Uterus (tissue), 3 donors: ENCODE measurements at regions not wholly inside any gene's neighbourhood (a gene's known extent, or its start where the extent isn't known, plus 50 kb on each side); places are given as distances from the start of the nearest gene placed in this dataset.

Experiments
- DNase-seq, 2 donors: peaks; one replicate each; pipeline ENCODE4 v3.0.0-alpha.2; 2019 to 2020
- H3K27ac ChIP-seq, 2 donors: fragments of 200-600 bp; sonication (generic); 1 replicate in 1 of 2; 2 replicates in 1 of 2; pipeline ENCODE4 v1.5.1; 2016 to 2018
- H3K27me3 ChIP-seq, 2 donors: fragments of 200-600 bp; sonication (generic); one replicate each; pipeline ENCODE4 v1.5.1; 2018 to 2019; ENCODE audit warnings: control low read depth in 1 of 2
- H3K36me3 ChIP-seq, 2 donors: fragments of 200-600 bp; sonication (generic); one replicate each; pipeline ENCODE4 v1.5.1; 2019; ENCODE audit warnings: control low read depth in 1 of 2
- H3K4me1 ChIP-seq, 2 donors: fragments of 200-600 bp; sonication (generic); one replicate each; pipeline ENCODE4 v1.5.1; 2018 to 2019; ENCODE audit warnings: control low read depth in 1 of 2
- H3K4me3 ChIP-seq, 2 donors: fragments of 200-600 bp; sonication (generic); 1 replicate in 1 of 2; 2 replicates in 1 of 2; pipeline ENCODE4 v1.5.1; 2018 to 2019; ENCODE audit warnings: mild to moderate bottlenecking in 1 of 2
- H3K9me3 ChIP-seq, 2 donors: fragments of 200-600 bp; sonication (generic); one replicate each; pipeline ENCODE4 v1.5.1; 2019; ENCODE audit warnings: control low read depth in 1 of 2
- CTCF ChIP-seq, 4 experiments: fragments of 200-600 bp in 2 of 4; fragments of 450-650 bp in 2 of 4; sonication (generic) in 2 of 4; IDR thresholded peaks; one replicate each; pipeline ENCODE4 v1.5.1; 2016 to 2019; ENCODE audit warnings: antibody characterized with exemption in 4 of 4, mild to moderate bottlenecking in 2 of 4, moderate library complexity in 1 of 4
- POLR2A ChIP-seq, 2 donors: fragments of 450-650 bp; IDR thresholded peaks; one replicate each; pipeline ENCODE4 v1.6.1; 2016; ENCODE audit warnings: antibody characterized with exemption in 2 of 2, mild to moderate bottlenecking in 1 of 2, moderate library complexity in 1 of 2
- intact Hi-C: fragments of 100-400 bp; cut with DNase I; formaldehyde crosslinking; loops from one replicate; pipeline ENCODE4 v1.15.1; 2023; ENCODE audit warnings: low total_unique reads
- donor health status: DM: yes; HTN: yes; CAD: no.

GRCh38 chr1:208835097-208835463, 590.9 kb upstream of the PLXNA2 start:
- no peak overlapping the region for H3K27ac ChIP-seq

GRCh38 chr1:208835781-208836180, 591.6 kb upstream of the PLXNA2 start:
- TF ChIP-seq POLR2A (IDR thresholded peaks at IDR 0.05) (no peak), CTCF (IDR thresholded peaks at IDR 0.05) (no peak)
- Histone ChIP-seq H3K4me1 (no peaks in the 10 kb centered on the region), H3K9me3 (no peaks in the 10 kb centered on the region), H3K36me3 (no peaks in the 10 kb centered on the region), H3K27ac (no peak overlapping the region), H3K4me3 (no peak overlapping the region), H3K27me3 (no peaks in the 10 kb centered on the region)
- intact Hi-C loops = no loop called here
- DNase-seq = no peak

More at GRCh38 chr1:208835097-208835463, 590.9 kb upstream of the PLXNA2 start:
- no peaks in the 10 kb centered on the region for H3K27me3 ChIP-seq
- intact Hi-C loops = no loop called here
- H3K9me3 ChIP-seq = no peaks in the 10 kb centered on the region
- no peak for TF ChIP-seq POLR2A (IDR thresholded peaks at IDR 0.05)
- no peak for TF ChIP-seq CTCF (IDR thresholded peaks at IDR 0.05)
- no peak for DNase-seq
- no peaks in the 10 kb centered on the region for H3K36me3 ChIP-seq
- H3K4me1 ChIP-seq = no peaks in the 10 kb centered on the region
- no peak overlapping the region for H3K4me3 ChIP-seq

GRCh38 chr1:208837242-208837641, 593.1 kb upstream of the PLXNA2 start:
- no peaks in the 10 kb centered on the region for H3K9me3 ChIP-seq
- DNase-seq = no peak
- intact Hi-C loops = no loop called here
- no peak overlapping the region for H3K27ac ChIP-seq
- no peaks in the 10 kb centered on the region for H3K27me3 ChIP-seq
- no peak overlapping the region for H3K4me3 ChIP-seq
- no peaks in the 10 kb centered on the region for H3K36me3 ChIP-seq
- TF ChIP-seq POLR2A (IDR thresholded peaks at IDR 0.05) (no peak), CTCF (IDR thresholded peaks at IDR 0.05) (no peak)
- no peaks in the 10 kb centered on the region for H3K4me1 ChIP-seq

DNA sequence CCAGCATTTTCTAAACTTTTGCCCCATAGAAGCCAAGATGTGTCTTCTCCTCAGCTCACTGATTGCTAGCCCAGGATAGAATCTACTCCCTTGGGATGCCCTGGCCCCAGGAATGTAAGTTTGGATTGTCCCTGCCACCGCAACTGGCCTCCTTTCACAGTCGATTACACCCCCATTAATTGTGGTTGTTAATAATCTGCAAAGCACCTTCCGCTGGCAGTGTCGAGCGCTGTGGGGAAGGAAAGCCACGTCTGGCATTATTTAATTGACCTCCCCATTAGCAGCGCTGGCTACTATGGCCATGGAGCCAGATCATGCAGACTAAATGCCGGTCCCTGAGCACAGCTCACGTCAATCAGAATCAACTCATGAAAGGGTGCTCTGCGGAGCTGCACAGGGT, 597.3 kb upstream of the PLXNA2 start:
- no peak overlapping the region for H3K4me3 ChIP-seq
- H3K4me1 ChIP-seq = no peaks in the 10 kb centered on the region
- intact Hi-C loops = no loop called here
- no peak for DNase-seq
- TF ChIP-seq POLR2A (IDR thresholded peaks at IDR 0.05) (no peak), CTCF (IDR thresholded peaks at IDR 0.05) (no peak)
- H3K27ac ChIP-seq = no peak overlapping the region
- no peaks in the 10 kb centered on the region for H3K36me3 ChIP-seq
- no peaks in the 10 kb centered on the region for H3K27me3 ChIP-seq
- H3K9me3 ChIP-seq = no peaks in the 10 kb centered on the region

- intact Hi-C loops = no loop called here
- DNase-seq = no peak
- no peak for TF ChIP-seq POLR2A (IDR thresholded peaks at IDR 0.05)
- Histone ChIP-seq H3K4me3 (no peak overlapping the region), H3K27ac (no peak overlapping the region), H3K9me3 (no peaks in the 10 kb centered on the region), H3K4me1 (no peaks in the 10 kb centered on the region), H3K27me3 (no peaks in the 10 kb centered on the region), H3K36me3 (no peaks in the 10 kb centered on the region)
These were observed 598.3 kb upstream of the PLXNA2 start for GRCh38 chr1:208842451-208842850.

- H3K27me3 ChIP-seq = no peaks in the 10 kb centered on the region
- intact Hi-C loops = no loop called here
- no peak overlapping the region for H3K27ac ChIP-seq
- TF ChIP-seq POLR2A (IDR thresholded peaks at IDR 0.05) (no peak), CTCF (IDR thresholded peaks at IDR 0.05) (no peak)
- no peaks in the 10 kb centered on the region for H3K4me1 ChIP-seq
- H3K9me3 ChIP-seq = no peaks in the 10 kb centered on the region
- no peaks in the 10 kb centered on the region for H3K36me3 ChIP-seq
- no peak overlapping the region for H3K4me3 ChIP-seq
- DNase-seq = no peak
These were observed 600.0 kb upstream of the PLXNA2 start for GRCh38 chr1:208844158-208844557.
